OCI-LY1 (cell line): ENCODE measurements at regions not wholly inside any gene's neighbourhood (a gene's known extent, or its start where the extent isn't known, plus 50 kb on each side); places are given as distances from the start of the nearest gene placed in this dataset.
"Not testable (repeated sequence)": the region's sequence is repeated elsewhere in the genome, so short reads cannot be mapped to it uniquely, and the experiment has no call there.

Experiments used
- H2AFZ ChIP-seq: fragments of 200-600 bp; sonication (generic), shearing (Covaris generic); 2 replicates; pipeline ENCODE4 v1.6.0; 2014; ENCODE audit warnings: antibody characterized with exemption, mild to moderate bottlenecking, low read length
- H3F3A ChIP-seq: fragments of 200-600 bp; sonication (generic), shearing (Covaris generic); 2 replicates; pipeline ENCODE4 v1.6.0; 2014; ENCODE audit warnings: mild to moderate bottlenecking, antibody characterized with exemption, low read length, moderate library complexity; ENCODE audit not compliant: insufficient read depth
- H3K27ac ChIP-seq: fragments of 200-600 bp; sonication (generic); 2 replicates; pipeline ENCODE4 v1.5.1; 2014; ENCODE audit warnings: low read length, mixed run types, mild to moderate bottlenecking, low read depth; ENCODE audit not compliant: poor library complexity, severe bottlenecking
- H3K27me3 ChIP-seq: fragments of 200-600 bp; sonication (generic); 2 replicates; pipeline ENCODE4 v1.6.0; 2014; ENCODE audit warnings: antibody characterized with exemption, mild to moderate bottlenecking, low read length, moderate library complexity; ENCODE audit not compliant: insufficient read depth
- H3K36me3 ChIP-seq: fragments of 200-600 bp; sonication (generic); 2 replicates; pipeline ENCODE4 v1.6.1; 2014; ENCODE audit warnings: mild to moderate bottlenecking, antibody characterized with exemption, low read length, moderate library complexity, mixed read lengths; ENCODE audit not compliant: insufficient read depth
- H3K4me1 ChIP-seq: fragments of 200-600 bp; sonication (generic); 2 replicates; pipeline ENCODE4 v1.5.1; 2014; ENCODE audit warnings: mild to moderate bottlenecking, low read length, moderate library complexity; ENCODE audit not compliant: insufficient read depth, severe bottlenecking
- H3K4me2 ChIP-seq: fragments of 200-600 bp; sonication (generic), shearing (Covaris generic); 2 replicates; pipeline ENCODE4 v1.6.1; 2014; ENCODE audit warnings: low read length
- H3K4me3 ChIP-seq: fragments of 200-600 bp; sonication (generic); 2 replicates; pipeline ENCODE4 v1.5.1; 2014; ENCODE audit warnings: low read length, low read depth, mild to moderate bottlenecking, mixed read lengths; ENCODE audit not compliant: poor library complexity, severe bottlenecking
- H3K79me2 ChIP-seq: fragments of 200-600 bp; shearing (Covaris generic); 2 replicates; pipeline ENCODE4 v1.6.1; 2016; ENCODE audit warnings: mixed run types, low read length, mixed read lengths; ENCODE audit not compliant: insufficient read depth
- H3K9ac ChIP-seq: fragments of 200-600 bp; sonication (generic), shearing (Covaris generic); 2 replicates; pipeline ENCODE4 v1.6.1; 2014; ENCODE audit warnings: mild to moderate bottlenecking, low read length, mixed read lengths
- H3K9me2 ChIP-seq: fragments of 200-600 bp; sonication (generic), shearing (Covaris generic); 2 replicates; pipeline ENCODE4 v1.6.1; 2014; ENCODE audit warnings: low read depth, mild to moderate bottlenecking, low read length, mixed read lengths
- H3K9me3 ChIP-seq: fragments of 200-600 bp; shearing (Covaris generic); 2 replicates; pipeline ENCODE4 v1.6.1; 2014; ENCODE audit warnings: low read length, mixed read lengths
- H4K20me1 ChIP-seq: fragments of 200-600 bp; sonication (generic), shearing (Covaris generic); 2 replicates; pipeline ENCODE4 v1.6.0; 2016; ENCODE audit warnings: mild to moderate bottlenecking, low read length; ENCODE audit not compliant: insufficient read depth
- EZH2 ChIP-seq: fragments of 200-600 bp; sonication (generic), shearing (Covaris generic); IDR thresholded peaks from 2 replicates; pipeline ENCODE4 v1.8.0; 2017; ENCODE audit warnings: borderline replicate concordance, mixed run types, mild to moderate bottlenecking, antibody characterized with exemption, low read length, moderate library complexity, mixed read lengths
- TF ChIP-seq, protein P1 (sequence below): fragments of 200-600 bp; sonication (generic), shearing (Covaris generic); IDR thresholded peaks from 2 replicates; pipeline ENCODE4 v1.5.1; 2017; ENCODE audit warnings: mild to moderate bottlenecking, antibody characterized with exemption, low read length, moderate library complexity, mixed read lengths

DNA sequence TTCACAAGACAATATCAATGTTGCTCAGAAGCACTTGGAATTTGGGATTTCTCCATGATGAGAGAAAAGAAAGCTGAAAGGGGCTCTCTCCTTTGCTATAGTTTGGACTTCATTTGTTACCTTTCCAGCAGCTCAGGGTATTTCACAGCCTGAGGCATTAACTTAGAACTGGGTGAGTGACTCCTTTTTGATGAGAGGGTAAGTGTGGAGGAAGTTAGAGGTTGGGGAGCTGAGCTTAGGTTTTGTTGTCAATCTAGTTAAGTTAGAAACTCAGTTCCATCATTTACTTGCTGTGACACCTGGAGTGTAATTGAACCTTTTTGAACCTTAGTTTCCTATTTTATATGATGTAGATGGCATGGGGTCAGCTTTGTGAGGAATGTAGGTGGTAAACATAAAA lies 359.1 kb downstream of the PDCD6IP start:
- no peak overlapping the region for H3K9ac ChIP-seq
- H3K27me3 ChIP-seq: no peaks in the 10 kb centered on the region
- no peaks in the 10 kb centered on the region for H3K79me2 ChIP-seq
- H3K4me1 ChIP-seq: no peaks in the 10 kb centered on the region
- H2AFZ ChIP-seq: no peak overlapping the region
- H3K36me3 ChIP-seq: no peaks in the 10 kb centered on the region
- H3K9me2 ChIP-seq: no peaks in the 10 kb centered on the region
- H3K4me2 ChIP-seq: no peak overlapping the region
- no peaks in the 10 kb centered on the region for H3F3A ChIP-seq
- no peaks in the 10 kb centered on the region for H4K20me1 ChIP-seq
- H3K9me3 ChIP-seq: no peaks in the 10 kb centered on the region
- no peak overlapping the region for H3K27ac ChIP-seq
- no peak overlapping the region for H3K4me3 ChIP-seq
- TF ChIP-seq EZH2: no peak
- TF ChIP-seq, protein P1, sequence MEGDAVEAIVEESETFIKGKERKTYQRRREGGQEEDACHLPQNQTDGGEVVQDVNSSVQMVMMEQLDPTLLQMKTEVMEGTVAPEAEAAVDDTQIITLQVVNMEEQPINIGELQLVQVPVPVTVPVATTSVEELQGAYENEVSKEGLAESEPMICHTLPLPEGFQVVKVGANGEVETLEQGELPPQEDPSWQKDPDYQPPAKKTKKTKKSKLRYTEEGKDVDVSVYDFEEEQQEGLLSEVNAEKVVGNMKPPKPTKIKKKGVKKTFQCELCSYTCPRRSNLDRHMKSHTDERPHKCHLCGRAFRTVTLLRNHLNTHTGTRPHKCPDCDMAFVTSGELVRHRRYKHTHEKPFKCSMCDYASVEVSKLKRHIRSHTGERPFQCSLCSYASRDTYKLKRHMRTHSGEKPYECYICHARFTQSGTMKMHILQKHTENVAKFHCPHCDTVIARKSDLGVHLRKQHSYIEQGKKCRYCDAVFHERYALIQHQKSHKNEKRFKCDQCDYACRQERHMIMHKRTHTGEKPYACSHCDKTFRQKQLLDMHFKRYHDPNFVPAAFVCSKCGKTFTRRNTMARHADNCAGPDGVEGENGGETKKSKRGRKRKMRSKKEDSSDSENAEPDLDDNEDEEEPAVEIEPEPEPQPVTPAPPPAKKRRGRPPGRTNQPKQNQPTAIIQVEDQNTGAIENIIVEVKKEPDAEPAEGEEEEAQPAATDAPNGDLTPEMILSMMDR: no peak

GRCh38 chr3:34159613-34160420 lies 361.4 kb downstream of the PDCD6IP start:
- Histone ChIP-seq H2AFZ (no peak overlapping the region), H3K4me2 (no peak overlapping the region)

GRCh38 chr3:34169636-34170035 lies 371.2 kb downstream of the PDCD6IP start:
- H3K27me3 ChIP-seq, H2AFZ ChIP-seq: not testable (repeated sequence)

More at GRCh38 chr3:34159613-34160420, 361.4 kb downstream of the PDCD6IP start:
- Histone ChIP-seq H3K4me3 (no peak overlapping the region), H4K20me1 (no peaks in the 10 kb centered on the region), H3K79me2 (no peaks in the 10 kb centered on the region), H3F3A (no peaks in the 10 kb centered on the region), H3K9me2 (no peaks in the 10 kb centered on the region), H3K27ac (no peak overlapping the region), H3K9me3 (no peaks in the 10 kb centered on the region), H3K4me1 (no peaks in the 10 kb centered on the region), H3K36me3 (no peaks in the 10 kb centered on the region), H3K9ac (no peak overlapping the region), H3K27me3 (no peaks in the 10 kb centered on the region)
- TF ChIP-seq EZH2: no peak
- TF ChIP-seq, protein P1: no peak

GRCh38 chr3:34174740-34175139 lies 376.3 kb downstream of the PDCD6IP start:
- TF ChIP-seq EZH2: no peak
- TF ChIP-seq, protein P1: no peak
- no peak overlapping the region for H3K4me3 ChIP-seq
- no peaks in the 10 kb centered on the region for H4K20me1 ChIP-seq
- no peaks in the 10 kb centered on the region for H3K4me1 ChIP-seq
- H3K79me2 ChIP-seq: no peaks in the 10 kb centered on the region
- no peaks in the 10 kb centered on the region for H3K27me3 ChIP-seq
- no peaks in the 10 kb centered on the region for H3K36me3 ChIP-seq
- no peak overlapping the region for H3K27ac ChIP-seq
- no peak overlapping the region for H2AFZ ChIP-seq
- H3K9me2 ChIP-seq: no peaks in the 10 kb centered on the region
- no peak overlapping the region for H3K9ac ChIP-seq
- H3F3A ChIP-seq: no peaks in the 10 kb centered on the region
- H3K4me2 ChIP-seq: no peak overlapping the region
- H3K9me3 ChIP-seq: no peaks in the 10 kb centered on the region

More at GRCh38 chr3:34169636-34170035, 371.2 kb downstream of the PDCD6IP start:
- not testable (repeated sequence) for H3F3A ChIP-seq, H3K4me1 ChIP-seq, H3K4me3 ChIP-seq, H3K36me3 ChIP-seq, H3K9me2 ChIP-seq, H3K79me2 ChIP-seq, H3K4me2 ChIP-seq, H3K9me3 ChIP-seq, H4K20me1 ChIP-seq, H3K9ac ChIP-seq, H3K27ac ChIP-seq
